ENCODE measurements at regions not wholly inside any gene's neighbourhood (a gene's known extent, or its start where the extent isn't known, plus 50 kb on each side); places are given as distances from the start of the nearest gene placed in this dataset.

GRCh38 chr11:92317721-92318120, 93.1 kb downstream of the FAT3 start:
- H3F3A ChIP-seq (ENCODE audit: insufficient read depth, low read length, poor library complexity, severe bottlenecking), result no peaks in the 10 kb centered on the region
- H3K79me2 ChIP-seq (replicated peaks; ENCODE audit: insufficient read depth, low read length), result no peaks in the 10 kb centered on the region
- TF ChIP-seq SMC3 (conservative IDR thresholded peaks at IDR 0.05; ENCODE audit: poor library complexity) (no peak), POLR2AphosphoS5 (IDR thresholded peaks at IDR 0.05) (no peak), EZH2 (IDR thresholded peaks at IDR 0.05; ENCODE audit: borderline replicate concordance, insufficient read depth, low read length, poor library complexity, severe bottlenecking) (no peak), MXI1 (conservative IDR thresholded peaks at IDR 0.05; ENCODE audit: poor library complexity, severe bottlenecking) (no peak), EP300 (conservative IDR thresholded peaks at IDR 0.05; ENCODE audit: poor library complexity, severe bottlenecking) (no peak), CTCF (IDR thresholded peaks at IDR 0.05; ENCODE audit: poor library complexity, severe bottlenecking) (no peak), REST (IDR thresholded peaks at IDR 0.05; ENCODE audit: borderline replicate concordance) (no peak), RAD21 (conservative IDR thresholded peaks at IDR 0.05) (no peak), TAF1 (IDR thresholded peaks at IDR 0.05; ENCODE audit: low read depth) (no peak)
- H3K27me3 ChIP-seq (ENCODE audit: insufficient read depth, low read depth, low read length), result no peaks in the 10 kb centered on the region
- H3K27ac ChIP-seq (ENCODE audit: low read length), result no peak overlapping the region
- no peaks in the 10 kb centered on the region for H3K9me2 ChIP-seq (ENCODE audit: insufficient read depth, low read length)
- no peaks in the 10 kb centered on the region for H3K36me3 ChIP-seq (ENCODE audit: insufficient read depth, low read length)
- no peak overlapping the region for H3K4me3 ChIP-seq (ENCODE audit: low read length)
- H2AFZ ChIP-seq (ENCODE audit: low read depth, low read length), result no peak overlapping the region
- no peaks in the 10 kb centered on the region for H3K9me3 ChIP-seq (ENCODE audit: low read length)
- no peaks in the 10 kb centered on the region for H4K20me1 ChIP-seq (ENCODE audit: insufficient read depth)
- no peak overlapping the region for H3K9ac ChIP-seq (ENCODE audit: low read length)
- H3K4me2 ChIP-seq (ENCODE audit: low read length), result no peak overlapping the region

GRCh38 chr11:92322225-92322624, 97.6 kb downstream of the FAT3 start:
- Histone ChIP-seq H3K27ac (ENCODE audit: low read length) (no peak overlapping the region), H2AFZ (ENCODE audit: low read depth, low read length) (no peak overlapping the region), H3K9me3 (ENCODE audit: low read length) (no peaks in the 10 kb centered on the region), H4K20me1 (ENCODE audit: insufficient read depth) (no peaks in the 10 kb centered on the region), H3K4me2 (ENCODE audit: low read length) (no peak overlapping the region), H3K9ac (ENCODE audit: low read length) (no peak overlapping the region), H3K79me2 (replicated peaks; ENCODE audit: insufficient read depth, low read length) (no peaks in the 10 kb centered on the region), H3F3A (ENCODE audit: insufficient read depth, low read length, poor library complexity, severe bottlenecking) (no peaks in the 10 kb centered on the region), H3K4me3 (ENCODE audit: low read length) (no peak overlapping the region), H3K27me3 (ENCODE audit: insufficient read depth, low read depth, low read length) (no peaks in the 10 kb centered on the region), H3K9me2 (ENCODE audit: insufficient read depth, low read length) (no peaks in the 10 kb centered on the region), H3K36me3 (ENCODE audit: insufficient read depth, low read length) (no peaks in the 10 kb centered on the region)
- TF ChIP-seq CTCF (IDR thresholded peaks at IDR 0.05; ENCODE audit: poor library complexity, severe bottlenecking) (no peak), MXI1 (conservative IDR thresholded peaks at IDR 0.05; ENCODE audit: poor library complexity, severe bottlenecking) (no peak), EZH2 (IDR thresholded peaks at IDR 0.05; ENCODE audit: borderline replicate concordance, insufficient read depth, low read length, poor library complexity, severe bottlenecking) (no peak)

All from neural cell (in vitro differentiated cells).